ENCODE measurements at regions not wholly inside any gene's neighbourhood (a gene's known extent, or its start where the extent isn't known, plus 50 kb on each side); places are given as distances from the start of the nearest gene placed in this dataset.
"Not testable (repeated sequence)": the region's sequence is repeated elsewhere in the genome, so short reads cannot be mapped to it uniquely, and the experiment has no call there.

- DNase-seq = no peak
Observed at GRCh38 chr3:110865934-110866333, 205.7 kb upstream of the NECTIN3 start.

GRCh38 chr3:110868106-110868505, 203.5 kb upstream of the NECTIN3 start:
- no peak for DNase-seq

DNA sequence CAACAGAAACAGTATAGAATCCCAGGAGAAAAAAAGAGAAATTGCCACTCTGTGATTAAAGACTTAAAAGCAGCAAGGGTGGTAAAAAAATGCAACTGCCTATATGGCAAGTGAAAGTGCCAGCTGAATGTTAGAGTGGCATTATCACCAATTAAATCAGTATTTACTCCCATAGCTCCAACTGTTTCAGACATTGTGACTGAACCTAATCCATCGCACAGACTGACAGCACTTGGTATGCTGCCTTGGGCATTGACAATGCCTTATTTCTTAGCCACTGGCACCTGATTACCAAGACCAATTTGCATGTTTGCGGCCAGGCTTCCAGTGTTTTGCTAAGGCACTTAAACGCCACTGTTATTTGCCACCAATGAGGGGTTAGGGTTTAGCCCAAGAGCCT, 201.9 kb upstream of the NECTIN3 start:
- no peak for DNase-seq

- DNase-seq = no peak
Observed at GRCh38 chr3:110871869-110872268, 199.7 kb upstream of the NECTIN3 start.

DNA sequence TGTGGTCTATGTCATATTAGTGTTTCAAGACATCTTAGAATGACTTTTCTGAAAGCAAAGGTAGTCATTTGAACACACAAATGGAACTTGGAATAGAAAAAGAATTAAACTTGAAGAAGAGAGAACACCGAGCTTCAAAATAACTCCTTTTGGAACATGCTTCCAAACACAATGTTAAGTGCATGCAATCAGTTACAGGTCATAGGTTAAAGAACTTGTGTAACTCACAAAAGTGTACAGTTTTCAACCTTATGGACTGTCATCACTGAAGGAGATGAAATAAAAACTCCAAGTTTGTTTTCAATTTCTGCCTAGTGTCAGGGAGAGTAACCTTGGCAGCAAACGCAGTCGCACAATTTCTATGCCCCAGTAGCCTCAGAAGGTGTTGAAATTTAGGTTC, 192.9 kb upstream of the NECTIN3 start:
- no peak for DNase-seq

DNA sequence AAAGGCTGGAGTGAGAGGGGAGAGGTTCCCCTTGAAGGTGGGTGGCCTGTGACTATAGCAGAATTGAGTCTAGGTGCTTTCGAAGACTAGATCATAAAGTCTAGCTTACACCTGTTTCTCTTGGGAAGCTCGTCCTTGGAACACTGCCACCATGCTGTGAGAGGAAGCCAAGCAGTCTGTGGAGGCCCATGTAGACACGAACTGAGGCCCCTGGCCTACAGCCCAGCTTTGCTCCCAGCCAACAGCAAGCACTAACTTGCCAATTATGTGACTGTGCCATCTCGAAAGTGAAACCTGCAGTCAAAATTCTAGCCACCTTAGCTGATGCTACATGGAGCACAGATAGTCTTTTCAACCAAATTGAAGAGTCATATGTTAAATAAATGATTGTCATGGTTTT, 190.5 kb upstream of the NECTIN3 start:
- peak; percentile 68 for DNase-seq

DNA sequence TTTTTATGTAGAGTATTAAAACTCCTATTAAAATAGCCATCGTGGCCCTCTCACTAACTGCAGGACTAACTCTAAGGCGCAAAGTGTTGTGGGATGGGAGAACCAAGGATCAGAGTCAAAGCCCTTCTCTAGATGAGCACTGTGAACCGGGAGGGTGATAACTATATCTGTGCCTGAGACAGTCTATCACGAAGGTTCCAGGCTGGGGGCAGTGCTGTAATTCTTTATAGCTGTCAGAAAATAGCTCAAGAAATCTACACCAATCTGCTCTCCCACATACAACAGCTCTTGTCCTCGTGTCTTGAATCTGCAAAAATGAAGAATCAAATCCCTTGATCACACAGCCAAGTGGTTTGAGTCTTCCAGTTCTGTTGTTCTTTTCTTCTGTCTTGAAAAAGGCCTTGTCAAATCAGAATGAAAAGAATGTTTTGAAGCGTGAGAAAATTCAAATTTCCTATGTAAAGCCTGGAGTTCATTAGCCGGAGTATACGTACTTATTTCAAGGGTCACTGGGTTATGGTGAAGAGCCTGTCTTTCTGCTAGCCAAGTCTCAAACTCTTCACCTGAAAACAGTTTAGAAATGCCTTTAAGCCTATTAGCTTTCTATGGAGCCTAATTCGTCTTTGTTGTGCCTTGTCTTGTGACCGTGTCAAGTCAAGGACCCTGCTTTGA, 185.3 kb upstream of the NECTIN3 start:
- DNase-seq = no peak

DNA sequence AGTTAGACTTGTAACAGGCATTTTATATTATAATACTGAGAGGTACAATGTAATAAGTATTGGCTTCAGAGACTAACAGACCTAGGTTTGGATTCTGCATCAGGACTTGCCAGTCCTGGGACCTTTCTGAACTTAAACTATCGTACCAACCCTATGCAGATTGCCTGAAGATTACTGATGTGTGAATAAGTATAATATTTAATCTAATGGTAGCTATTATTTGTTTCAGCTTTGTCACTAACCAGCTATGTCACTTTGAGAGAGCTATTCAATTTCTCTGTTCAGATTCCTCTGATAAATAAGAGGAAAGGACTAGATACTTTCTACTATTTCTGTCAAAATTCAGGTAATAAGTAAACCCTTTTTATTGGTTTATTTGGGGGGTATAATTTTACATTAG, 184.4 kb upstream of the NECTIN3 start:
- no peak for DNase-seq

DNA sequence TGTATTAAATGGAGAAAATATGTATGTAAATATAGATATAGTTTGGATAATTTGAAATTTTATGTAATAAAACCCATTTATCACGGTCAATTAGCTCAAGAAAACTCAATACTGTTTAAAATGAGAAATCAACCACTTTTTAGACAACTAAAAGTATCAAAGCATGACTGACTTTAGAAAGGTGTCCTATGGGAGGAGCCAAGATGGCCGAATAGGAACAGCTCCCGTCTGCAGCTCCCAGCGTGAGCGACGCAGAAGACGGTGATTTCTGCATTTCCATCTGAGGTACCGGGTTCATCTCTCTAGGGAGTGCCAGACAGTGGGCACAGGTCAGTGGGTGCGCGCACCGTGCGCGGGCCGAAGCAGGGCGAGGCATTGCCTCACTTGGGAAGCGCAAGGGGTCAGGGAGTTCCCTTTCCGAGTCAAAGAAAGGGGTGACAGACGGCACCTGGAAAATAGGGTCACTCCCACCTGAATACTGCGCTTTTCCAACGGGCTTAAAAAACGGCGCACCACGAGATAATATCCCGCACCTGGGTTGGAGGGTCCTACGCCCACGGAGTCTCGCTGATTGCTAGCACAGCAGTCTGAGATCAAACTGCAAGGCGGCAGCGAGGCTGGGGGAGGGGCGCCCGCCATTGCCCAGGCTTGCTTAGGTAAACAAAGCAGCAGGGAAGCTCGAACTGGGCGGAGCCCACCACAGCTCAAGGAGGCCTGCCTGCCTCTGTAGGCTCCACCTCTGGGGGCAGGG, 182.8 kb upstream of the NECTIN3 start:
- DNase-seq = not testable (repeated sequence)

GRCh38 chr3:110889376-110889699, 182.3 kb upstream of the NECTIN3 start:
- DNase-seq = not testable (repeated sequence)

GRCh38 chr3:110894574-110894973, 177.0 kb upstream of the NECTIN3 start:
- no peak for DNase-seq

DNA sequence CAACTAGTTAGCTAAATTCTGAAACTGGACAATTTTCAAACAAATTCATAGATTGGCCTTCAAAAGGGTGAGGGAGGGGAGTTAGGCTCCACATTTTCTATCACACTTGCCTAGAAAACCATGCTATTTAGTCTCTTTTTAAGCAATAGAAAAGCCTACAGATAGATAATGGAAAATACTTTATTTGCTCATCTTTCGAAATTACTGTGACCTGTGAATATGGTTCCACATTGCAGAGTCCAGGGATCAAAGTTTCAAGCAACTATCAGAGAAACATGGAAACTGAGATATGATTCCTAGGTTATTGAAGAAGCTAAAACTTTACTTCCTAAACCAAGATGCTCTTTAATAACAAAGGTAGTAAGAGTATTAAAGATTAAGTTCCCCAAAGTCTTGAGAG, 176.6 kb upstream of the NECTIN3 start:
- DNase-seq = no peak

- no peak for DNase-seq
Observed at GRCh38 chr3:110897046-110897445, 174.6 kb upstream of the NECTIN3 start.

DNA sequence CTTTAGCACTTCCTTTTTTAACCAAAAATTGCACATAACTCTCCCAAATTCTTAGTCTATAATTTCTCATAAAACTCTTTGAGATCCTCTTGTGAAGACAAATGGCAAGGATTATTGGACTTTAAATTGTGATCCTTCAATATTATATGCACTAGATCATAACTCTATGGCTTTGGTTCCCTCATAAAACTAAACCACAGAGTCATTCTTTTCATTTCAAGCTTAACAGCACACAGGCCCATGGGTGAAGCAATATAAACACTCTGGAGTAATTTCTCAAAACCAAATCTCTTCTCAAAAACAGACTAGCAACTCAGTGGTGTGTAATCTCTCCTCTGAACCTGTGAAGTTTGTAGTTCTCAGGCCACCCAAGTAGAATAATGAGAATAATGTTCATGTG, 171.0 kb upstream of the NECTIN3 start:
- no peak for DNase-seq

GRCh38 chr3:110901536-110901935, 170.1 kb upstream of the NECTIN3 start:
- DNase-seq = no peak

GRCh38 chr3:110902453-110903085, 169.0 kb upstream of the NECTIN3 start:
- no peak for DNase-seq

- DNase-seq = no peak
Observed at GRCh38 chr3:110903771-110904519, 167.7 kb upstream of the NECTIN3 start.

DNA sequence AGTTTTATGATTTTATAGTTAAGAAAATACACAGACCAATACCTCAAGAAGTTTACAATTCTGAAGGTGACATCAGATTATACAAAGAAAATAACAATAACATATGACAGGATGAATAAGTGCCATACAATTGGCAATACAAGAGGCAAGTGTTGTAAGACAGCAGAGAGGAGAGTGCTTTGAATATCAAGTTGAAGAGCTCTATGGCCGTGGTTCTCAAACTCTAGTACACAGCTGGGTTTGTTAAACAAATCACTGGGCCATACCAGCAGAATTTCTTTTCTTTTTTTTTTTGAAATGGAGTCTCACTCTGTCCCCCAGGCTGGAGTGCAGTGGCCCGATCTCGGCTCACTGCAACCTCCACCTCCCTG, 167.1 kb upstream of the NECTIN3 start:
- DNase-seq = no peak

GRCh38 chr3:110905121-110905520, 166.5 kb upstream of the NECTIN3 start:
- no peak for DNase-seq

DNA sequence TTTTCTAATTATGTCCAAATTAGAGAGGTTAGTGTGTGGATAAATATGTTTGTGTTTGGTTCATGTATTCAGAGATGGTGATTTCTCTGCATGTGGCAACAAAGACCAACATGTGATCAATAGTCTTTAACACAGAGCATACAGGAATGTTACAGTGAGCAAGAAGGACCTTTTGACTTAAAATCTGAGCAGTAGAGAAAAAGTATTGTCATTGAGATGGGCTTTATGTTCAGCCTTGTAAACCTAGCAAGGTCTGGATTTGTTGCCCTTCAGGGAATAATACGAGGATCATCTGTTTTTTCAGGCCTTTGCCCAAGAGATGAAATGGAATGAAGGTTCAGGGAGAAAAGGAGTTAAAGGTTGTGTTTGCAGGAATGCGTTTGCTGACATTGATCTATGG, 161.8 kb upstream of the NECTIN3 start:
- no peak for DNase-seq

DNA sequence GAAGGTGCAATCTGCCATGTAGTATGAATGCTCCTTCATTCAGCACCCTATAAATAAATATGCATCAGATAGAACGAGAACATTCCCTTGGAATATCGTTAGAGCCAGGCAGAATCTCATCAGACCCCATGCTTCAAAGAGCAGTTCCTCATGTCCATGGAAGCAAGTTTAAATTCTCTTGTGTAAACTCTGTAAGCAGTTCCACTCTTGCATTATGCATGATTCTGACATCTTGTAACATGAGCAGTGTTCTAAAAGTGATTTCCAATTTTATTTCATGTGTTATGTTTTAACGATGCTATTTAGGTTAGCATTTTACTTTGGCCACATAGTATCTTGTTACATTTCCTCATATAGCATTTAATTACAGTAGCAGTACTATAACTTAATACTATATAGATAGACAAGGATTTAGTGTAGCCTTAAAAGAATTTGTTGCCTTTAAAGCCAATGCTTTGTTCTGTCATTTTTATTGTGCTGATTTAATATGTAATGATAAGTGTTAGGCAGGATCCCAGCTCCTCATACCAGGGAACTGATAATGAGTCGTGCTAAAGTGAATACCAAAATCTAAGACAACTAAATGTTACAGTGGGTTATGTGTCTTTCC, 161.2 kb upstream of the NECTIN3 start:
- no peak for DNase-seq

GRCh38 chr3:110918963-110919362, 152.7 kb upstream of the NECTIN3 start:
- no peak for DNase-seq

- DNase-seq = no peak
Observed at GRCh38 chr3:110925798-110926197, 145.8 kb upstream of the NECTIN3 start.
